ENCODE measurements at regions not wholly inside any gene's neighbourhood (a gene's known extent, or its start where the extent isn't known, plus 50 kb on each side); places are given as distances from the start of the nearest gene placed in this dataset.

- WGBS, 2 donors: 34 to 45% methylated on average over 7 of the region's 7 CpGs
- H3K9me3 ChIP-seq: no peaks in the 10 kb centered on the region
- H3K4me3 ChIP-seq: no peak overlapping the region
- peaks cover 0 to 43% (median 19%) of the 10 kb centered on the region in 4 donors for H3K4me1 ChIP-seq
- DNase-seq: no peak
- no peaks in the 10 kb centered on the region for H3K36me3 ChIP-seq
- intact Hi-C loops (cut with DNase I): loop anchor here (5.0 to 10.0 kb wide), 5 partner anchors 286 to 1709 kb away; no protein-coding TSS in a partner anchor
- TF ChIP-seq EP300 (IDR thresholded peaks at IDR 0.05) (no peak), POLR2AphosphoS5 (IDR thresholded peaks at IDR 0.05) (no peak), POLR2A (IDR thresholded peaks at IDR 0.05) (no peak), CTCF (IDR thresholded peaks at IDR 0.05) (peak; percentile 65 to 80 (median 78))
- no peaks in the 10 kb centered on the region for H3K27me3 ChIP-seq
- peak overlapping the region in 3 of 4 donors; percentile 19 to 46 (median 42) for H3K27ac ChIP-seq
These were observed 283.1 kb downstream of the LMX1A start for GRCh38 chr1:165073185-165074007.

GRCh38 chr1:165070675-165071074, 285.8 kb downstream of the LMX1A start:
- DNase-seq: no peak
- Histone ChIP-seq H3K27ac (no peak overlapping the region), H3K27me3 (no peaks in the 10 kb centered on the region), H3K36me3 (no peaks in the 10 kb centered on the region), H3K4me1 (peaks cover 0 to 53% (median 19%) of the 10 kb centered on the region in 4 donors), H3K4me3 (no peak overlapping the region), H3K9me3 (no peaks in the 10 kb centered on the region)
- TF ChIP-seq EP300 (IDR thresholded peaks at IDR 0.05) (no peak), POLR2AphosphoS5 (IDR thresholded peaks at IDR 0.05) (no peak), POLR2A (IDR thresholded peaks at IDR 0.05) (no peak), CTCF (IDR thresholded peaks at IDR 0.05) (no peak)
- intact Hi-C loops (cut with DNase I): loop anchor here (5.0 to 10.0 kb wide), 5 partner anchors 283 to 1706 kb away; no protein-coding TSS in a partner anchor
- WGBS, 2 donors: 90 to 91% methylated on average over 4 of the region's 4 CpGs

- Histone ChIP-seq H3K4me3 (no peak overlapping the region), H3K27me3 (no peaks in the 10 kb centered on the region), H3K36me3 (no peaks in the 10 kb centered on the region), H3K9me3 (no peaks in the 10 kb centered on the region), H3K27ac (peak overlapping the region in 2 of 4 donors; percentile 4 to 24), H3K4me1 (peaks cover 0 to 53% (median 19%) of the 10 kb centered on the region in 4 donors)
- intact Hi-C loops (cut with DNase I): loop anchor here (5.0 to 10.0 kb wide), 11 partner anchors 245 to 1705 kb away; no protein-coding TSS in a partner anchor
- WGBS, 2 donors: 10 to 71% methylated on average over 1 of the region's 1 CpG
- no peak for DNase-seq
- TF ChIP-seq EP300 (IDR thresholded peaks at IDR 0.05): no peak
- no peak for TF ChIP-seq CTCF (IDR thresholded peaks at IDR 0.05)
- TF ChIP-seq POLR2A (IDR thresholded peaks at IDR 0.05): no peak
- TF ChIP-seq POLR2AphosphoS5 (IDR thresholded peaks at IDR 0.05): no peak
These were observed 286.7 kb downstream of the LMX1A start for GRCh38 chr1:165069829-165070228.

GRCh38 chr1:165068741-165069140, 287.8 kb downstream of the LMX1A start:
- intact Hi-C loops (cut with DNase I): loop anchor here (10.0 kb wide), 6 partner anchors 244 to 1664 kb away; no protein-coding TSS in a partner anchor
- Histone ChIP-seq H3K4me3 (no peak overlapping the region), H3K27ac (no peak overlapping the region), H3K27me3 (no peaks in the 10 kb centered on the region), H3K9me3 (no peaks in the 10 kb centered on the region), H3K36me3 (no peaks in the 10 kb centered on the region), H3K4me1 (peaks cover 0 to 57% (median 24%) of the 10 kb centered on the region in 4 donors)
- TF ChIP-seq POLR2A (IDR thresholded peaks at IDR 0.05) (no peak), POLR2AphosphoS5 (IDR thresholded peaks at IDR 0.05) (no peak)
- WGBS, 2 donors: 18 to 67% methylated on average over 5 of the region's 5 CpGs
- DNase-seq: no peak

GRCh38 chr1:165067829-165068228, 288.7 kb downstream of the LMX1A start:
- H3K4me1 ChIP-seq: peaks cover 0 to 57% (median 27%) of the 10 kb centered on the region in 4 donors
- H3K36me3 ChIP-seq: no peaks in the 10 kb centered on the region
- no peaks in the 10 kb centered on the region for H3K27me3 ChIP-seq
- no peaks in the 10 kb centered on the region for H3K9me3 ChIP-seq
- DNase-seq: no peak
- H3K27ac ChIP-seq: peak overlapping the region in 1 of 4 donors; percentile 30
- intact Hi-C loops (cut with DNase I): loop anchor here (10.0 kb wide), 6 partner anchors 243 to 1663 kb away; no protein-coding TSS in a partner anchor
- 90 to 92% methylated on average over 2 of the region's 2 CpGs for WGBS, 2 donors
- no peak overlapping the region for H3K4me3 ChIP-seq
- TF ChIP-seq CTCF (IDR thresholded peaks at IDR 0.05) (no peak), POLR2AphosphoS5 (IDR thresholded peaks at IDR 0.05) (peak in 2 of 4 donors; percentile 26 to 64)
